ENCODE measurements at regions not wholly inside any gene's neighbourhood (a gene's known extent, or its start where the extent isn't known, plus 50 kb on each side); places are given as distances from the start of the nearest gene placed in this dataset.
"Not testable (repeated sequence)": the region's sequence is repeated elsewhere in the genome, so short reads cannot be mapped to it uniquely, and the experiment has no call there.

GRCh38 chr6:11387707-11388430 lies 149.7 kb upstream of the TMEM170B start:
- no peak for DNase-seq (ENCODE audit: low read depth in 3 of 3, low spot score in 2 of 3)

- no peak for DNase-seq (ENCODE audit: low read depth in 3 of 3, low spot score in 2 of 3)
These were observed 150.8 kb upstream of the TMEM170B start for GRCh38 chr6:11386726-11387125.

- no peak for DNase-seq (ENCODE audit: low read depth in 3 of 3, low spot score in 2 of 3)
These were observed 151.2 kb upstream of the TMEM170B start for GRCh38 chr6:11386323-11386722.

GRCh38 chr6:11384531-11385309 lies 152.3 kb upstream of the NEDD9 start:
- no peak for DNase-seq (ENCODE audit: low read depth in 3 of 3, low spot score in 2 of 3)

- DNase-seq (ENCODE audit: low read depth in 3 of 3, low spot score in 2 of 3) = no peak
These were observed 149.5 kb upstream of the NEDD9 start for GRCh38 chr6:11381801-11382513.

GRCh38 chr6:11380969-11381744 lies 148.7 kb upstream of the NEDD9 start:
- DNase-seq (ENCODE audit: low read depth in 3 of 3, low spot score in 2 of 3) = no peak

GRCh38 chr6:11380549-11380948 lies 148.1 kb upstream of the NEDD9 start:
- DNase-seq (ENCODE audit: low read depth in 3 of 3, low spot score in 2 of 3) = no peak

- no peak for DNase-seq (ENCODE audit: low read depth in 3 of 3, low spot score in 2 of 3)
These were observed 147.3 kb upstream of the NEDD9 start for GRCh38 chr6:11379805-11380204.

- DNase-seq (ENCODE audit: low read depth in 3 of 3, low spot score in 2 of 3) = no peak
These were observed 146.2 kb upstream of the NEDD9 start for GRCh38 chr6:11378639-11379038.

- DNase-seq (ENCODE audit: low read depth in 3 of 3, low spot score in 2 of 3) = no peak
These were observed 141.9 kb upstream of the NEDD9 start for GRCh38 chr6:11374036-11375010.

GRCh38 chr6:11373208-11373607 lies 140.7 kb upstream of the NEDD9 start:
- no peak for DNase-seq (ENCODE audit: low read depth in 3 of 3, low spot score in 2 of 3)

GRCh38 chr6:11372186-11372790 lies 139.8 kb upstream of the NEDD9 start:
- not testable (repeated sequence) for DNase-seq (ENCODE audit: low read depth in 3 of 3, low spot score in 2 of 3)

- DNase-seq (ENCODE audit: low read depth in 3 of 3, low spot score in 2 of 3) = no peak
These were observed 137.9 kb upstream of the NEDD9 start for GRCh38 chr6:11370191-11371018.

GRCh38 chr6:11368760-11369159 lies 136.3 kb upstream of the NEDD9 start:
- no peak for DNase-seq (ENCODE audit: low read depth in 3 of 3, low spot score in 2 of 3)

- DNase-seq (ENCODE audit: low read depth in 3 of 3, low spot score in 2 of 3) = no peak
These were observed 135.8 kb upstream of the NEDD9 start for GRCh38 chr6:11368264-11368663.

GRCh38 chr6:11367638-11368199 lies 135.3 kb upstream of the NEDD9 start:
- peak in 2 of 3 donors; percentile 61 to 74 for DNase-seq (ENCODE audit: low read depth in 3 of 3, low spot score in 2 of 3)

- no peak for DNase-seq (ENCODE audit: low read depth in 3 of 3, low spot score in 2 of 3)
These were observed 134.6 kb upstream of the NEDD9 start for GRCh38 chr6:11366934-11367637.
